Stomach smooth muscle (tissue), 2 donors: ENCODE measurements at regions not wholly inside any gene's neighbourhood (a gene's known extent, or its start where the extent isn't known, plus 50 kb on each side); places are given as distances from the start of the nearest gene placed in this dataset.
"Not testable (repeated sequence)": the region's sequence is repeated elsewhere in the genome, so short reads cannot be mapped to it uniquely, and the experiment has no call there.

Experiments used
- H3K27ac ChIP-seq: one replicate; pipeline ENCODE4 v1.7.0; 2013; ENCODE audit warnings: mild to moderate bottlenecking, low read length, inconsistent platforms
- H3K27me3 ChIP-seq, 2 donors: one replicate each; pipeline ENCODE4 v1.7.0; 2013; ENCODE audit warnings: low read length in 2 of 2; ENCODE audit not compliant: insufficient read depth in 2 of 2, control insufficient read depth in 1 of 2
- H3K36me3 ChIP-seq, 2 donors: one replicate each; pipeline ENCODE4 v1.7.0; 2013; ENCODE audit warnings: low read length in 2 of 2; ENCODE audit not compliant: control insufficient read depth in 2 of 2, insufficient read depth in 2 of 2
- H3K4me1 ChIP-seq: one replicate; pipeline ENCODE4 v1.7.0; 2013; ENCODE audit warnings: low read length; ENCODE audit not compliant: control insufficient read depth, insufficient read depth
- H3K4me3 ChIP-seq, 2 donors: one replicate each; pipeline ENCODE4 v1.7.0; 2013; ENCODE audit warnings: low read length in 2 of 2
- H3K9ac ChIP-seq, 2 donors: one replicate each; pipeline ENCODE4 v1.7.0; 2013; ENCODE audit warnings: low read length in 2 of 2, mild to moderate bottlenecking in 1 of 2
- H3K9me3 ChIP-seq, 2 donors: one replicate each; pipeline ENCODE4 v1.7.0; 2013; ENCODE audit warnings: low read length in 2 of 2; ENCODE audit not compliant: control insufficient read depth in 2 of 2
- donor health status: healthy.
- donor health status: Pancreatic carcinoma.

GRCh38 chr16:22606619-22607018 is 95.9 kb downstream of the NPIPB5 start:
- H3K4me1 ChIP-seq, H3K9ac ChIP-seq, H3K4me3 ChIP-seq, H3K27me3 ChIP-seq, H3K36me3 ChIP-seq, H3K9me3 ChIP-seq, H3K27ac ChIP-seq: not testable (repeated sequence)

DNA sequence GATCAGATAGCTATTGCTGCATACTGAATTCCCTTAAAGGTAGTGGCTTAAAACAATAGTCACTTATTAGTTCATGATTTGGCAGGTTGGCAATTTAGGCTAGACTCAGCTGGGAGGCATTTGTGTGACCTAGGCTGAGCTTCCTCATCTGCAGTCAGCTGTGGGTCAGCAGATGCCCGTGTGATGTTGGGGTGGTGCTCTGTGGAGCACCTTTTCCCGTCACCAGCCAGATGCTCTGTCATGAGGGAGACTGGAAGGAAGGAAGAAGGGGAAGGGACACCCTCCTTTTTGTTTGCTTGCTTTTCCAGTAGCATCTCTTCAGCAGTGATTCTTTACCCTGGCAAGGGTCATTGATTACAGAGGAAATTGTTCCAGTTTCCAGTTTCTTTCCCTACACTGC is 99.1 kb downstream of the NPIPB5 start:
- H3K9ac ChIP-seq, H3K9me3 ChIP-seq, H3K4me1 ChIP-seq, H3K27me3 ChIP-seq, H3K36me3 ChIP-seq, H3K27ac ChIP-seq, H3K4me3 ChIP-seq: not testable (repeated sequence)

- not testable (repeated sequence) for H3K4me3 ChIP-seq, H3K27ac ChIP-seq, H3K27me3 ChIP-seq, H3K9me3 ChIP-seq, H3K36me3 ChIP-seq, H3K4me1 ChIP-seq, H3K9ac ChIP-seq
Observed at GRCh38 chr16:22611128-22611527, 100.4 kb downstream of the NPIPB5 start.

DNA sequence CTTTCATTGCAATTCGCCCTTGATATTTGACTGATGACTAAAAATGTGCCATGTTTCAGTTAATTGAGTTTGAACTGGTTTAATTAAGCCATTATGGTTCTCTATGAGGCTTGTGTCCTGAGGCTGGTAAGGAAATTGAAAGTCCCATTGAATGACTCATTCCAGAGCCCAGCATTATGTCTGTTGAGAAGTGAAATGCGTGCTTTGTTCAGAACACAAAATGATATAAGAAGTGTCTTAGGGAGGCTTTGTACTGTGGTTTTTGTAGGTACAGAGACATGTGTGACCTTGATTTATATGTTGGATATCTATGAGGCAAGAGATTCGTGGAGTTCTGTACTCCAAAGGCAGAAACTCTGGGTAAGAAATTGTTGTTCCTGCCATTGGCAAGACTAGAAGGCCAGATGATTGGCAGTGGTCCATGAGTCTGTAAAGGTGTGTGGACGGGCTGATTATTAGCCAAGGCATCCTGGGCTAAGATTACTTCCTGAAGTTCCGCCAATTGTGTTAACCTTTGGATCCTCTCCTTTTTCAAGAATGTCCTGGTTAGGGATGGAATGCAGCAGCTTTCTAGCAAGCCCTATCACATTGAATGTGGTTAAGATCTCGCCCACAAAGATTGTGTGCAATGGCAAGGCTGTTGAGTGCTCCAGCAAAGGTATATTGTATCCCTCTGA is 103.7 kb downstream of the NPIPB5 start:
- Histone ChIP-seq H3K4me1 (no peaks in the 10 kb centered on the region), H3K36me3 (no peaks in the 10 kb centered on the region), H3K27ac (no peak overlapping the region), H3K4me3 (no peak overlapping the region), H3K9me3 (peaks cover 6 to 8% of the 10 kb centered on the region in 2 donors), H3K27me3 (no peaks in the 10 kb centered on the region), H3K9ac (no peak overlapping the region)

GRCh38 chr16:22618842-22619241 is 108.2 kb downstream of the NPIPB5 start:
- H3K27me3 ChIP-seq, result no peaks in the 10 kb centered on the region

GRCh38 chr16:22621586-22622155 is 111.0 kb downstream of the NPIPB5 start:
- peaks cover 0 to 3% of the 10 kb centered on the region in 2 donors for H3K9me3 ChIP-seq
- no peaks in the 10 kb centered on the region for H3K4me1 ChIP-seq
- no peak overlapping the region for H3K27ac ChIP-seq
- H3K4me3 ChIP-seq, result no peak overlapping the region
- no peak overlapping the region for H3K9ac ChIP-seq
- peaks cover 0 to 4% of the 10 kb centered on the region in 2 donors for H3K27me3 ChIP-seq
- no peaks in the 10 kb centered on the region for H3K36me3 ChIP-seq

More at GRCh38 chr16:22618842-22619241, 108.2 kb downstream of the NPIPB5 start:
- Histone ChIP-seq H3K36me3 (no peaks in the 10 kb centered on the region), H3K4me1 (no peaks in the 10 kb centered on the region), H3K4me3 (no peak overlapping the region), H3K9me3 (peaks cover 4 to 8% of the 10 kb centered on the region in 2 donors), H3K27ac (no peak overlapping the region), H3K9ac (no peak overlapping the region)

- no peaks in the 10 kb centered on the region for H3K4me1 ChIP-seq
- H3K9ac ChIP-seq, result no peak overlapping the region
- H3K36me3 ChIP-seq, result no peaks in the 10 kb centered on the region
- H3K9me3 ChIP-seq, result no peaks in the 10 kb centered on the region
- H3K27ac ChIP-seq, result no peak overlapping the region
- H3K27me3 ChIP-seq, result peaks cover 3 to 4% of the 10 kb centered on the region in 2 donors
- H3K4me3 ChIP-seq, result no peak overlapping the region
Observed at GRCh38 chr16:22622703-22623102, 112.0 kb downstream of the NPIPB5 start.

DNA sequence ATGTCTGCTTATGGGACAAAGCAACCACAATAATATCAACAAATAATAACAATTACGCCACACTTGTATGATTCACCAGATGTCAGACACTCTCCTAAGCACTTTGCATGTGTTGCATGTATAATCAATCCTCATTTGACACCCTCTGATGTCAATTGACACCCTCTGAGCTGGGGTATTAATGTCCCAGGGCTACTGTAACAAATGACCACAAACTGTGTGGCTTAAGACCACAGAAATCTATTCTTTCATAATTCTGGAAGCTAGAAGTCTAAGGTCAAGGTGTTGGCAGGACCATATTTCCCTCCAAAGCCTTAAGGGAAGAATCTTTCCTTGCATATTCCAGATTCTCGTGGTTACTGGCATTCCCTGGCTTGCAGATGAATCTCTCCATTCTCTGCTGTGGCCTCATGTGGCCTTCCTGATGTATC is 112.7 kb downstream of the NPIPB5 start:
- Histone ChIP-seq H3K27ac (no peak overlapping the region), H3K4me1 (no peaks in the 10 kb centered on the region), H3K9me3 (no peaks in the 10 kb centered on the region), H3K27me3 (peaks cover 3 to 4% of the 10 kb centered on the region in 2 donors), H3K36me3 (no peaks in the 10 kb centered on the region), H3K4me3 (no peak overlapping the region), H3K9ac (no peak overlapping the region)

- no peaks in the 10 kb centered on the region for H3K36me3 ChIP-seq
- H3K4me1 ChIP-seq, result no peaks in the 10 kb centered on the region
- H3K27ac ChIP-seq, result no peak overlapping the region
- H3K27me3 ChIP-seq, result peaks cover 3 to 4% of the 10 kb centered on the region in 2 donors
- no peak overlapping the region for H3K4me3 ChIP-seq
- H3K9ac ChIP-seq, result no peak overlapping the region
- no peaks in the 10 kb centered on the region for H3K9me3 ChIP-seq
Observed at GRCh38 chr16:22624038-22624799, 113.5 kb downstream of the NPIPB5 start.

DNA sequence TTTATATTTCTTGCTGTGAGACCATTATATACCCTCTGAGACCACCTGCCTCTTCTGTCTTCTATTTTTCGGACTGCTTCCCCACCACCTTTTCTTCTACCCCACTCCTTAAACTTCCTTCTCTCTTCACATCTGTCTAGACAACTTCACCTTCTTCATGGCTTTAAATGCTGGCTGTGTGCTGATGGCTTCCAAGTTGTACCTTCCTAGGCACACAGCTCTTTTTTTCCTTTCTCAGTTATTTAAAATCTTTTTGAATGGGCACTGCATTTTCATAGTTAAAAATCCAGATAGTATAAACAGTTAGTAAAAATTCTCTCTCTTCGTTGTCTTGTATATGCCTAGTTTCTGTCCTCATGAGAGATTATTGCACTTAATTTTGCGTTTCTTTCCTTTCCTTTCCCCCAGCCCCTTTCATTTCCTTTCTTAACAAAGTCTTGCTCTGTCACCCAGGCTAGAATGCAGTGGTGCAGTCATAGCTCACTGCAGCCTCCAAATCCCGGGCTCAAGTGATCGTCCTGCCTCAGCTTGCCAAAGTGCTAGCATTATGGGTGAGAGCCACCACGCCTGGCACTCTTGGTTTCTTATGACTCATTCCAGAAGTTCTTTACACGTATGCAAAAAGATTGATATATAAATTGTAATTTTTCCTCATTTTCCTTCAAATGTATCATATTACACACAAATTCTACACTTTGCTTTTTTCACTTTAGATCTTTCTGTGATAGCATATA is 114.3 kb downstream of the NPIPB5 start:
- H3K4me1 ChIP-seq, result no peaks in the 10 kb centered on the region

More for the DNA sequence above, 114.3 kb downstream of the NPIPB5 start:
- Histone ChIP-seq H3K9me3 (no peaks in the 10 kb centered on the region), H3K27ac (no peak overlapping the region), H3K9ac (no peak overlapping the region), H3K27me3 (peaks cover 3 to 4% of the 10 kb centered on the region in 2 donors), H3K36me3 (no peaks in the 10 kb centered on the region), H3K4me3 (no peak overlapping the region)
